GM12878 (cell line): ENCODE measurements at regions not wholly inside any gene's neighbourhood (a gene's known extent, or its start where the extent isn't known, plus 50 kb on each side); places are given as distances from the start of the nearest gene placed in this dataset.

Experiments
- ATAC-seq: fragments of 200-7000 bp; cut with Tn5 transposase; 3 replicates; pipeline ENCODE4 v1.9.1; 2020; ENCODE audit warnings: mild to moderate bottlenecking, moderate library complexity
- BruUV-seq: library from RNA; stranded (reverse); fragments of 400-500 nt; replicated peaks from 2 replicates; lab custom pipeline; 2021; lab: Mats Ljungman, UMichigan
- CTCF ChIA-PET: fragments of 300-600 bp; sonication (Branson Sonifier 250); formaldehyde crosslinking; extraction: SDS; loops from one replicate; lab custom pipeline; 2021; ENCODE audit warnings: inconsistent platforms; lab: Yijun Ruan, JAX
- POLR2A ChIA-PET: fragments of 350-600 bp; formaldehyde crosslinking; extraction: SDS; loops from one replicate; lab custom pipeline; 2021; ENCODE audit warnings: inconsistent platforms; lab: Charles Lee
- RAD21 ChIA-PET: fragments of 300-600 bp; sonication (Branson Sonifier 250); formaldehyde crosslinking; loops from one replicate; lab custom pipeline; 2023; ENCODE audit warnings: antibody characterized with exemption; ENCODE audit not compliant: unreplicated experiment; lab: Charles Lee
- SMC1A ChIA-PET: fragments of 300-600 bp; sonication (Branson Sonifier 250); formaldehyde crosslinking; loops from one replicate; lab custom pipeline; 2023; ENCODE audit not compliant: unreplicated experiment, uncharacterized antibody; lab: Charles Lee
- DNase-seq: peaks from one replicate; pipeline ENCODE4 v3.0.0-alpha.2; 2011; ENCODE audit warnings: low read depth, low spot score
- FAIRE-seq: peaks from 3 replicates; lab custom pipeline; 2011; peaks lifted over from hg19 to GRCh38; lab: Jason Lieb, UNC
- H2AFZ ChIP-seq: 2 replicates; pipeline ENCODE4 v1.6.0; 2011; ENCODE audit warnings: low read depth, low read length, control low read depth; ENCODE audit not compliant: control insufficient read depth
- H3K27ac ChIP-seq: 2 replicates; pipeline ENCODE4 v1.5.1; 2011; ENCODE audit warnings: control low read depth; ENCODE audit not compliant: control insufficient read depth, insufficient read depth
- H3K27me3 ChIP-seq, 2 experiments: replicated peaks in 1 of 2; 2 replicates each; pipeline versions ENCODE4 v1.6.0 to v1.6.1; 2011; ENCODE audit warnings: low read length in 1 of 2; ENCODE audit not compliant: control insufficient read depth in 2 of 2, insufficient read depth in 2 of 2
- H3K36me3 ChIP-seq, 2 experiments: 2 replicates each; pipeline ENCODE4 v1.5.1; 2011; ENCODE audit warnings: low read length in 1 of 2; ENCODE audit not compliant: control insufficient read depth in 2 of 2, insufficient read depth in 2 of 2
- H3K4me1 ChIP-seq: 2 replicates; pipeline ENCODE4 v1.6.1; 2011; ENCODE audit warnings: mild to moderate bottlenecking, low read length, moderate library complexity, mixed read lengths; ENCODE audit not compliant: control insufficient read depth, insufficient read depth
- H3K4me2 ChIP-seq: 2 replicates; pipeline ENCODE4 v1.6.0; 2011; ENCODE audit warnings: control low read depth; ENCODE audit not compliant: control insufficient read depth, insufficient read depth
- H3K4me3 ChIP-seq: fragments of 200-600 bp; sonication (generic); 2 replicates; pipeline ENCODE4 v1.5.1; 2016
- H3K79me2 ChIP-seq: 2 replicates; pipeline ENCODE4 v1.6.0; 2011; ENCODE audit warnings: low read length; ENCODE audit not compliant: control insufficient read depth, insufficient read depth
- H3K9ac ChIP-seq: 2 replicates; pipeline ENCODE4 v1.8.0; 2011; ENCODE audit warnings: low read length, control low read depth, mixed read lengths; ENCODE audit not compliant: control insufficient read depth, insufficient read depth
- H3K9me3 ChIP-seq: replicated peaks from 3 replicates; pipeline ENCODE4 v1.5.1; 2011; ENCODE audit warnings: mild to moderate bottlenecking, low read length; ENCODE audit not compliant: control insufficient read depth, insufficient read depth
- H4K20me1 ChIP-seq: 2 replicates; pipeline ENCODE4 v1.6.0; 2011; ENCODE audit not compliant: control insufficient read depth, insufficient read depth
- GABPA ChIP-seq: IDR thresholded peaks from 2 replicates; pipeline ENCODE4 v1.6.1; 2014; ENCODE audit warnings: antibody characterized with exemption, low read depth, mild to moderate bottlenecking, inconsistent platforms
- GATAD2B ChIP-seq: fragments of 450-650 bp; conservative IDR thresholded peaks from 2 replicates; pipeline ENCODE4 v1.6.1; 2017; ENCODE audit warnings: low read depth, mild to moderate bottlenecking, moderate library complexity
- JUND ChIP-seq: IDR thresholded peaks from 2 replicates; pipeline ENCODE4 v1.6.1; 2012; ENCODE audit warnings: low read depth, mild to moderate bottlenecking, low read length, improper control_type of control experiment, moderate library complexity
- NR2C2 ChIP-seq: IDR thresholded peaks from 2 replicates; pipeline ENCODE4 v1.6.1; 2011; ENCODE audit warnings: borderline replicate concordance, low read depth; ENCODE audit not compliant: control insufficient read depth, insufficient read length
- PAX5 ChIP-seq: IDR thresholded peaks from 2 replicates; pipeline ENCODE4 v1.6.1; 2011; ENCODE audit warnings: low read depth, low read length, borderline replicate concordance
- RAD21 ChIP-seq: IDR thresholded peaks from 2 replicates; pipeline ENCODE4 v1.6.1; 2011; ENCODE audit warnings: mild to moderate bottlenecking, low read depth, low read length, moderate library complexity; ENCODE audit not compliant: insufficient read depth
- RCOR1 ChIP-seq: conservative IDR thresholded peaks from 2 replicates; pipeline ENCODE4 v1.6.1; 2012; ENCODE audit warnings: low read depth, low read length, improper control_type of control experiment
- TCF3 ChIP-seq: IDR thresholded peaks from 2 replicates; pipeline ENCODE4 v1.6.1; 2012; ENCODE audit warnings: low read depth, mild to moderate bottlenecking, low read length, borderline replicate concordance; ENCODE audit not compliant: insufficient read depth
- YY1 ChIP-seq: IDR thresholded peaks from 2 replicates; pipeline ENCODE4 v1.6.1; 2011; ENCODE audit warnings: low read depth, mild to moderate bottlenecking, low read length
- WGBS: methylation state at CpG from one replicate; pipeline ENCODE4 v1.1.6; 2016; ENCODE audit warnings: low lambda C conversion rate; ENCODE audit not compliant: insufficient replicate concordance, insufficient coverage; ENCODE audit errors: missing lambda C conversion rate; 5-methylcytosine and 5-hydroxymethylcytosine counted together
- in situ Hi-C: fragments of 300-500 bp; cut with MboI; formaldehyde crosslinking; loops from 9 replicates; pipeline ENCODE4 v1.14.3; 2018; ENCODE audit warnings: mixed read lengths
- intact Hi-C: fragments of 100-400 bp; cut with micrococcal nuclease; formaldehyde crosslinking; loops from one replicate; pipeline ENCODE4 v1.14.2; 2022; ENCODE audit not compliant: unreplicated experiment
- TF ChIP-seq, protein P1 (sequence below): IDR thresholded peaks from 2 replicates; pipeline ENCODE4 v1.6.1; 2011; ENCODE audit warnings: low read depth, mild to moderate bottlenecking, low read length, moderate library complexity, borderline replicate concordance; ENCODE audit errors: extremely low read depth
- TF ChIP-seq, protein P2 (sequence below), 3 experiments: IDR thresholded peaks in 2 of 3; conservative IDR thresholded peaks in 1 of 3; 2 replicates each; pipeline ENCODE4 v1.5.1; 2011; ENCODE audit warnings: low read depth in 3 of 3, low read length in 3 of 3, mild to moderate bottlenecking in 3 of 3, control low read depth in 2 of 3, moderate library complexity in 2 of 3, inconsistent platforms in 1 of 3, mixed read lengths in 1 of 3; ENCODE audit not compliant: control insufficient read depth in 2 of 3, insufficient read depth in 1 of 3; ENCODE audit errors: extremely low read depth in 1 of 3
- TF ChIP-seq, protein P3 (sequence below): fragments of 450-650 bp; formaldehyde crosslinking; IDR thresholded peaks from 2 replicates; pipeline ENCODE4 v1.4.0; 2022; ENCODE audit warnings: mild to moderate bottlenecking, moderate library complexity
- TF ChIP-seq, protein P4 (sequence below): fragments of 450-650 bp; formaldehyde crosslinking; IDR thresholded peaks from 2 replicates; pipeline ENCODE4 v1.5.0; 2022; ENCODE audit warnings: mild to moderate bottlenecking, missing genetic modification characterization

DNA sequence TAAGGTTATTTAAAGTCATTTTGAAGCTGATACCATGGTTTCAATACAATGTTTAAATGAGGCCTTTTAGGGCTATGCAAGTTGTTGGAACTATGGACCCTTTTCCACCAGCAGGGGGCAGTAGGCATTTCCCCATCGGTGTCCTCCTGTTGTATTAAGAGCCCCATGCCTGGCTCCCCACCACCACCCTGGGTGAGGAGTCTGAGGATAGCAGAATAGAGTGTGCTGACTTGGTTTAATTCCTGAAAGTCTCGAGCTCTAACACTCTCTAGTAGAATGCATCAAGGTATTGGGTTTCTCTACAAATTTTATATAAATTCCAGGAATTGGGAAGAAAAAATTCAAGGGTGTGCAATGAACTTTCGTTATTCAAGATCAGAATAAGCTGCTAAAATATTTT, 234.8 kb upstream of the JADE1 start:
- no peak overlapping the region for H3K4me3 ChIP-seq
- no TSS peak for BruUV-seq
- TF ChIP-seq, protein P1, sequence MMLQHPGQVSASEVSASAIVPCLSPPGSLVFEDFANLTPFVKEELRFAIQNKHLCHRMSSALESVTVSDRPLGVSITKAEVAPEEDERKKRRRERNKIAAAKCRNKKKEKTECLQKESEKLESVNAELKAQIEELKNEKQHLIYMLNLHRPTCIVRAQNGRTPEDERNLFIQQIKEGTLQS = no peak
- TF ChIP-seq PAX5 (no peak), TCF3 (no peak), GATAD2B (no peak), GABPA (no peak), RAD21 (peak; percentile 79), JUND (no peak), NR2C2 (no peak), YY1 (peak; percentile 57), RCOR1 (no peak)
- TF ChIP-seq, protein P2, sequence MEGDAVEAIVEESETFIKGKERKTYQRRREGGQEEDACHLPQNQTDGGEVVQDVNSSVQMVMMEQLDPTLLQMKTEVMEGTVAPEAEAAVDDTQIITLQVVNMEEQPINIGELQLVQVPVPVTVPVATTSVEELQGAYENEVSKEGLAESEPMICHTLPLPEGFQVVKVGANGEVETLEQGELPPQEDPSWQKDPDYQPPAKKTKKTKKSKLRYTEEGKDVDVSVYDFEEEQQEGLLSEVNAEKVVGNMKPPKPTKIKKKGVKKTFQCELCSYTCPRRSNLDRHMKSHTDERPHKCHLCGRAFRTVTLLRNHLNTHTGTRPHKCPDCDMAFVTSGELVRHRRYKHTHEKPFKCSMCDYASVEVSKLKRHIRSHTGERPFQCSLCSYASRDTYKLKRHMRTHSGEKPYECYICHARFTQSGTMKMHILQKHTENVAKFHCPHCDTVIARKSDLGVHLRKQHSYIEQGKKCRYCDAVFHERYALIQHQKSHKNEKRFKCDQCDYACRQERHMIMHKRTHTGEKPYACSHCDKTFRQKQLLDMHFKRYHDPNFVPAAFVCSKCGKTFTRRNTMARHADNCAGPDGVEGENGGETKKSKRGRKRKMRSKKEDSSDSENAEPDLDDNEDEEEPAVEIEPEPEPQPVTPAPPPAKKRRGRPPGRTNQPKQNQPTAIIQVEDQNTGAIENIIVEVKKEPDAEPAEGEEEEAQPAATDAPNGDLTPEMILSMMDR (IDR thresholded peaks at IDR 0.05 in 2 of 3, conservative IDR thresholded peaks at IDR 0.05 in 1 of 3; ENCODE audit: control insufficient read depth in 2 of 3, extremely low read depth in 1 of 3, insufficient read depth in 1 of 3, low read depth in 3 of 3, low read length in 3 of 3) = peak; percentile 66 to 69 (median 68)
- TF ChIP-seq, protein P3, sequence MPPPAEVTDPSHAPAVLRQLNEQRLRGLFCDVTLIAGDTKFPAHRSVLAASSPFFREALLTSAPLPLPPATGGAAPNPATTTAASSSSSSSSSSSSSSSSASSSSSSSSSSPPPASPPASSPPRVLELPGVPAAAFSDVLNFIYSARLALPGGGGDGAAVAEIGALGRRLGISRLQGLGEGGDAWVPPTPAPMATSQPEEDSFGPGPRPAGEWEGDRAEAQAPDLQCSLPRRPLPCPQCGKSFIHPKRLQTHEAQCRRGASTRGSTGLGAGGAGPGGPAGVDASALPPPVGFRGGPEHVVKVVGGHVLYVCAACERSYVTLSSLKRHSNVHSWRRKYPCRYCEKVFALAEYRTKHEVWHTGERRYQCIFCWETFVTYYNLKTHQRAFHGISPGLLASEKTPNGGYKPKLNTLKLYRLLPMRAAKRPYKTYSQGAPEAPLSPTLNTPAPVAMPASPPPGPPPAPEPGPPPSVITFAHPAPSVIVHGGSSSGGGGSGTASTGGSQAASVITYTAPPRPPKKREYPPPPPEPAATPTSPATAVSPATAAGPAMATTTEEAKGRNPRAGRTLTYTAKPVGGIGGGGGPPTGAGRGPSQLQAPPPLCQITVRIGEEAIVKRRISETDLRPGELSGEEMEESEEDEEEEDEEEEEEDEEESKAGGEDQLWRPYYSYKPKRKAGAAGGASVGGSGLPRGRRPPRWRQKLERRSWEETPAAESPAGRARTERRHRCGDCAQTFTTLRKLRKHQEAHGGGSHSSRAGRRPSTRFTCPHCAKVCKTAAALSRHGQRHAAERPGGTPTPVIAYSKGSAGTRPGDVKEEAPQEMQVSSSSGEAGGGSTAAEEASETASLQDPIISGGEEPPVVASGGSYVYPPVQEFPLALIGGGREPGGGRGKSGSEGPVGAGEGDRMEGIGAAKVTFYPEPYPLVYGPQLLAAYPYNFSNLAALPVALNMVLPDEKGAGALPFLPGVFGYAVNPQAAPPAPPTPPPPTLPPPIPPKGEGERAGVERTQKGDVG (CRISPR knock-in tag) = no peak
- TF ChIP-seq, protein P4, sequence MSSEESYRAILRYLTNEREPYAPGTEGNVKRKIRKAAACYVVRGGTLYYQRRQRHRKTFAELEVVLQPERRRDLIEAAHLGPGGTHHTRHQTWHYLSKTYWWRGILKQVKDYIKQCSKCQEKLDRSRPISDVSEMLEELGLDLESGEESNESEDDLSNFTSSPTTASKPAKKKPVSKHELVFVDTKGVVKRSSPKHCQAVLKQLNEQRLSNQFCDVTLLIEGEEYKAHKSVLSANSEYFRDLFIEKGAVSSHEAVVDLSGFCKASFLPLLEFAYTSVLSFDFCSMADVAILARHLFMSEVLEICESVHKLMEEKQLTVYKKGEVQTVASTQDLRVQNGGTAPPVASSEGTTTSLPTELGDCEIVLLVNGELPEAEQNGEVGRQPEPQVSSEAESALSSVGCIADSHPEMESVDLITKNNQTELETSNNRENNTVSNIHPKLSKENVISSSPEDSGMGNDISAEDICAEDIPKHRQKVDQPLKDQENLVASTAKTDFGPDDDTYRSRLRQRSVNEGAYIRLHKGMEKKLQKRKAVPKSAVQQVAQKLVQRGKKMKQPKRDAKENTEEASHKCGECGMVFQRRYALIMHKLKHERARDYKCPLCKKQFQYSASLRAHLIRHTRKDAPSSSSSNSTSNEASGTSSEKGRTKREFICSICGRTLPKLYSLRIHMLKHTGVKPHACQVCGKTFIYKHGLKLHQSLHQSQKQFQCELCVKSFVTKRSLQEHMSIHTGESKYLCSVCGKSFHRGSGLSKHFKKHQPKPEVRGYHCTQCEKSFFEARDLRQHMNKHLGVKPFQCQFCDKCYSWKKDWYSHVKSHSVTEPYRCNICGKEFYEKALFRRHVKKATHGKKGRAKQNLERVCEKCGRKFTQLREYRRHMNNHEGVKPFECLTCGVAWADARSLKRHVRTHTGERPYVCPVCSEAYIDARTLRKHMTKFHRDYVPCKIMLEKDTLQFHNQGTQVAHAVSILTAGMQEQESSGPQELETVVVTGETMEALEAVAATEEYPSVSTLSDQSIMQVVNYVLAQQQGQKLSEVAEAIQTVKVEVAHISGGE = no peak

More for the DNA sequence above, 234.8 kb upstream of the JADE1 start:
- in situ Hi-C loops = loop anchor here (5.0 kb wide), 1 partner anchor 228 kb away; no protein-coding TSS in a partner anchor
- Histone ChIP-seq H3K4me1 (no peaks in the 10 kb centered on the region), H3K36me3 (no peaks in the 10 kb centered on the region), H2AFZ (no peak overlapping the region), H4K20me1 (no peaks in the 10 kb centered on the region), H3K4me2 (no peak overlapping the region), H3K9ac (no peak overlapping the region), H3K27ac (no peak overlapping the region), H3K27me3 (no peaks in the 10 kb centered on the region), H3K9me3 (no peaks in the 10 kb centered on the region), H3K79me2 (no peaks in the 10 kb centered on the region)
- FAIRE-seq (no peak), ATAC-seq (peak; percentile 99), DNase-seq (peak; percentile 25)
- 0% methylated on average over 3 of the region's 3 CpGs for WGBS
- POLR2A ChIA-PET = no interaction called here
- CTCF ChIA-PET = interaction anchor here (0.6 to 8.0 kb wide), 52 partner anchors 8 to 593 kb away, joined by 3 to 87 read pairs (median 4); partner anchors contain the start of gene JADE1
- RAD21 ChIA-PET = interaction anchor here (0.6 to 4.6 kb wide), 15 partner anchors 19 to 383 kb away, joined by 3 to 45 read pairs (median 3); partner anchors contain the start of gene JADE1
- SMC1A ChIA-PET = interaction anchor here (0.7 to 7.0 kb wide), 45 partner anchors 10 to 698 kb away, joined by 3 to 68 read pairs (median 4); partner anchors contain the start of gene JADE1
- intact Hi-C loops = loop anchor here (1.0 to 5.0 kb wide), 5 partner anchors 103 to 384 kb away; partner anchors contain the start of gene JADE1
